Astrocyte of the spinal cord (primary cell): ENCODE measurements at regions not wholly inside any gene's neighbourhood (a gene's known extent, or its start where the extent isn't known, plus 50 kb on each side); places are given as distances from the start of the nearest gene placed in this dataset.
"Not testable (repeated sequence)": the region's sequence is repeated elsewhere in the genome, so short reads cannot be mapped to it uniquely, and the experiment has no call there.

Experiments used
- DNase-seq: peaks from one replicate; pipeline ENCODE4 v3.0.0; 2011; ENCODE audit warnings: low read depth, low spot score
- H3K4me3 ChIP-seq: 2 replicates; pipeline ENCODE4 v1.5.1; 2011; ENCODE audit warnings: low read depth, mild to moderate bottlenecking, low read length, moderate library complexity
- CTCF ChIP-seq: IDR thresholded peaks from 2 replicates; pipeline ENCODE4 v1.5.1; 2012; ENCODE audit warnings: low read depth, mild to moderate bottlenecking, low read length, inconsistent platforms
- in situ Hi-C: cut with HindIII; loops from 2 replicates; pipeline ENCODE4 v1.10.0; 2017; ENCODE audit warnings: low sequenced_read_pairs

GRCh38 chr18:37838083-37838482 is 272.5 kb upstream of the CELF4 start:
- DNase-seq = no peak
- H3K4me3 ChIP-seq = no peak overlapping the region
- in situ Hi-C loops = no loop called here
- no peak for TF ChIP-seq CTCF

GRCh38 chr18:37836071-37836970 is 270.7 kb upstream of the CELF4 start:
- no peak for TF ChIP-seq CTCF
- in situ Hi-C loops = no loop called here
- no peak overlapping the region for H3K4me3 ChIP-seq
- no peak for DNase-seq

- in situ Hi-C loops, H3K4me3 ChIP-seq, DNase-seq: not testable (repeated sequence)
Measured at GRCh38 chr18:37832010-37832695, 266.6 kb upstream of the CELF4 start.

GRCh38 chr18:37812961-37813360 is 247.4 kb upstream of the CELF4 start:
- in situ Hi-C loops = no loop called here
- no peak for DNase-seq
- no peak overlapping the region for H3K4me3 ChIP-seq
- TF ChIP-seq CTCF = no peak

GRCh38 chr18:37805773-37806404 is 240.3 kb upstream of the CELF4 start:
- no peak for DNase-seq
- TF ChIP-seq CTCF = no peak
- no peak overlapping the region for H3K4me3 ChIP-seq
- in situ Hi-C loops = no loop called here

- in situ Hi-C loops = no loop called here
- no peak for DNase-seq
- H3K4me3 ChIP-seq = no peak overlapping the region
- no peak for TF ChIP-seq CTCF
Measured at GRCh38 chr18:37796823-37797349, 231.3 kb upstream of the CELF4 start.
